ENCODE measurements at regions not wholly inside any gene's neighbourhood (a gene's known extent, or its start where the extent isn't known, plus 50 kb on each side); places are given as distances from the start of the nearest gene placed in this dataset.

DNA sequence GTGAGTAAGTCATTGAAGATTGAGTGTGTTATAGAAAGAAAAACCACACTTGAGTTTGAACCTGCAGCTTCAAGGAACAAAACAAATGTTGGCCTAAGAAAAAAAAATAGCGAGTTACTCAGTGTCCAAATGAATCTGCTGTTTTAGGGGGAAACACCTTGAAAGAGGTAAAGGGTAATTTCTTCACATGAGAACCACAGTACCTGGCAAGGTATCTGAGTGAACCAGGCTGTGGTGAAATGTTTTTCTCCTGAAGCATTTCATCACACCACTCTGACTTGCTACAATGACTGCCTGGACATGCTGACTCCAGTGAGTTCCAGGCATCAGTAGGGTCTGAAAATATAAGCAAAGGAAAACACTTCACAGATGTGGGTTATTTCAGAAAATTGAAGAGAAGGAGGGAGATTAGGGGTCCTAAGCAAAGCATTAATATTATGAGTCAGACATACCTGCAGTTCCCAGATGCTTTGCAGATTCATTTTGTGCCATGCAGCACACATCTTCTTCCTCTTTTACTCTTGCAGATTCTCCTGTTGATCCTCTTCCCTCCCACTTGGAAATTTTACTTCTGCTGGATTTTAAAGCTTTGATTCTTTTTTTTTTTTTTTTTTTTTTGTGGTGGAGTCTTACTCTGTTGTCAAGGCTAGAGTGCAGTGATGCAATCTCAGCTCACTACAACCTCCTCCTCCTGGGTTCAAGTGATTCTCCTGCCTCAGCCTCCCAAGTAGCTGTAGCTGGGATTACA is 206.2 kb upstream of the SGK1 start:
- Histone ChIP-seq H3K27ac (ENCODE audit: insufficient read depth, low read depth, low read length) (no peak overlapping the region), H3K27me3 (ENCODE audit: control insufficient read depth in 2 of 2, insufficient read depth in 2 of 2, low read length in 2 of 2) (no peaks in the 10 kb centered on the region), H3K36me3 (ENCODE audit: control insufficient read depth in 2 of 2, extremely low read depth in 1 of 2, insufficient read depth in 2 of 2, low read length in 2 of 2) (no peaks in the 10 kb centered on the region), H2AFZ (ENCODE audit: low read depth, low read length) (no peak overlapping the region), H3K79me2 (ENCODE audit: control insufficient read depth, insufficient read depth, low read length) (no peaks in the 10 kb centered on the region), H4K20me1 (replicated peaks; ENCODE audit: control insufficient read depth, extremely low read depth, insufficient read depth, low read length) (no peaks in the 10 kb centered on the region), H3K4me1 (ENCODE audit: control insufficient read depth, extremely low read depth, insufficient read depth, low read length) (peaks cover 25% of the 10 kb centered on the region), H3K4me2 (ENCODE audit: insufficient read depth, low read length) (no peak overlapping the region), H3K4me3 (replicated peaks in 1 of 3; ENCODE audit: insufficient read depth in 1 of 3, low read depth in 1 of 3, low read length in 3 of 3) (no peak overlapping the region), H3K9me1 (replicated peaks; ENCODE audit: control insufficient read depth, extremely low read depth, insufficient read depth, low read length) (no peaks in the 10 kb centered on the region), H3K9ac (replicated peaks; ENCODE audit: extremely low read depth, insufficient read depth, low read length) (no peak overlapping the region), H3K9me3 (replicated peaks; ENCODE audit: control insufficient read depth, insufficient read depth, low read length) (no peaks in the 10 kb centered on the region)
- TF ChIP-seq, protein P1, sequence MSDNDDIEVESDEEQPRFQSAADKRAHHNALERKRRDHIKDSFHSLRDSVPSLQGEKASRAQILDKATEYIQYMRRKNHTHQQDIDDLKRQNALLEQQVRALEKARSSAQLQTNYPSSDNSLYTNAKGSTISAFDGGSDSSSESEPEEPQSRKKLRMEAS (IDR thresholded peaks at IDR 0.05; ENCODE audit: insufficient read depth, insufficient read length), result no peak
- TF ChIP-seq MYC (IDR thresholded peaks at IDR 0.05; ENCODE audit: low read depth, low read length), result no peak
- no peak for TF ChIP-seq POLR2AphosphoS5 (IDR thresholded peaks at IDR 0.05; ENCODE audit: insufficient read depth, low read depth, low read length)
- TF ChIP-seq EZH2 (IDR thresholded peaks at IDR 0.05; ENCODE audit: borderline replicate concordance, low read depth, low read length, severe bottlenecking), result no peak
- no peak for TF ChIP-seq FOS (IDR thresholded peaks at IDR 0.05; ENCODE audit: borderline replicate concordance, insufficient read depth, low read length)
- no peak for TF ChIP-seq JUN (IDR thresholded peaks at IDR 0.05; ENCODE audit: borderline replicate concordance, insufficient read depth, insufficient read length, low read depth)
- TF ChIP-seq POLR2A (IDR thresholded peaks at IDR 0.05; ENCODE audit: low read depth, low read length), result no peak
- TF ChIP-seq, protein P2, sequence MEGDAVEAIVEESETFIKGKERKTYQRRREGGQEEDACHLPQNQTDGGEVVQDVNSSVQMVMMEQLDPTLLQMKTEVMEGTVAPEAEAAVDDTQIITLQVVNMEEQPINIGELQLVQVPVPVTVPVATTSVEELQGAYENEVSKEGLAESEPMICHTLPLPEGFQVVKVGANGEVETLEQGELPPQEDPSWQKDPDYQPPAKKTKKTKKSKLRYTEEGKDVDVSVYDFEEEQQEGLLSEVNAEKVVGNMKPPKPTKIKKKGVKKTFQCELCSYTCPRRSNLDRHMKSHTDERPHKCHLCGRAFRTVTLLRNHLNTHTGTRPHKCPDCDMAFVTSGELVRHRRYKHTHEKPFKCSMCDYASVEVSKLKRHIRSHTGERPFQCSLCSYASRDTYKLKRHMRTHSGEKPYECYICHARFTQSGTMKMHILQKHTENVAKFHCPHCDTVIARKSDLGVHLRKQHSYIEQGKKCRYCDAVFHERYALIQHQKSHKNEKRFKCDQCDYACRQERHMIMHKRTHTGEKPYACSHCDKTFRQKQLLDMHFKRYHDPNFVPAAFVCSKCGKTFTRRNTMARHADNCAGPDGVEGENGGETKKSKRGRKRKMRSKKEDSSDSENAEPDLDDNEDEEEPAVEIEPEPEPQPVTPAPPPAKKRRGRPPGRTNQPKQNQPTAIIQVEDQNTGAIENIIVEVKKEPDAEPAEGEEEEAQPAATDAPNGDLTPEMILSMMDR (IDR thresholded peaks at IDR 0.05; ENCODE audit: extremely low read depth in 1 of 2, insufficient read depth in 1 of 2, low read depth in 1 of 2, low read length in 2 of 2), result no peak
- no peak for TF ChIP-seq GATA2 (IDR thresholded peaks at IDR 0.05; ENCODE audit: insufficient read depth, insufficient read length, low read depth, low read length)
- DNase-seq (ENCODE audit: low read depth, low spot score) (no peak), FAIRE-seq (no peak)
- CTCF ChIA-PET, result interaction anchor here (0.7 to 1.8 kb wide), 5 partner anchors 10 to 118 kb away, joined by 3 to 6 read pairs (median 3); no protein-coding TSS in a partner anchor
- POLR2A ChIA-PET, result no interaction called here
- no TSS peak for BruUV-seq (replicated peaks)
- dilution Hi-C loops (cut with MboI; ENCODE audit: extremely low pct_ligation_motif_present, low sequenced_read_pairs) (no loop called here), intact Hi-C loops (cut with micrococcal nuclease) (no loop called here)

Data from endothelial cell of umbilical vein (primary cell).